ENCODE measurements at regions not wholly inside any gene's neighbourhood (a gene's known extent, or its start where the extent isn't known, plus 50 kb on each side); places are given as distances from the start of the nearest gene placed in this dataset.
"Not testable (repeated sequence)": the region's sequence is repeated elsewhere in the genome, so short reads cannot be mapped to it uniquely, and the experiment has no call there.

GRCh38 chrX:40976981-40977380 is 108.3 kb upstream of the USP9X start:
- Histone ChIP-seq H3K36me3 (ENCODE audit: control insufficient read depth, insufficient read depth, low read length) (no peaks in the 10 kb centered on the region), H3K4me1 (no peaks in the 10 kb centered on the region), H3K79me2 (no peaks in the 10 kb centered on the region), H3K27ac (no peak overlapping the region), H3K4me3 (ENCODE audit: low read depth, low read length) (no peak overlapping the region), H3K9me3 (ENCODE audit: control insufficient read depth, low read length) (no peaks in the 10 kb centered on the region), H3K4me2 (ENCODE audit: low read length) (no peak overlapping the region), H3K9ac (no peak overlapping the region), H3K27me3 (ENCODE audit: control insufficient read depth, insufficient read depth, low read length) (no peaks in the 10 kb centered on the region), H2AFZ (no peak overlapping the region)
- TF ChIP-seq CTCF (IDR thresholded peaks at IDR 0.05) = no peak

GRCh38 chrX:40984962-40985361 is 100.3 kb upstream of the USP9X start:
- Histone ChIP-seq H3K36me3 (ENCODE audit: control insufficient read depth, insufficient read depth, low read length) (no peaks in the 10 kb centered on the region), H3K4me1 (no peaks in the 10 kb centered on the region), H3K27me3 (ENCODE audit: control insufficient read depth, insufficient read depth, low read length) (no peaks in the 10 kb centered on the region), H3K27ac (no peak overlapping the region), H3K9ac (no peak overlapping the region), H3K4me3 (ENCODE audit: low read depth, low read length) (no peak overlapping the region), H3K79me2 (no peaks in the 10 kb centered on the region), H3K4me2 (ENCODE audit: low read length) (no peak overlapping the region), H3K9me3 (ENCODE audit: control insufficient read depth, low read length) (no peaks in the 10 kb centered on the region), H2AFZ (no peak overlapping the region)
- no peak for TF ChIP-seq CTCF (IDR thresholded peaks at IDR 0.05)

DNA sequence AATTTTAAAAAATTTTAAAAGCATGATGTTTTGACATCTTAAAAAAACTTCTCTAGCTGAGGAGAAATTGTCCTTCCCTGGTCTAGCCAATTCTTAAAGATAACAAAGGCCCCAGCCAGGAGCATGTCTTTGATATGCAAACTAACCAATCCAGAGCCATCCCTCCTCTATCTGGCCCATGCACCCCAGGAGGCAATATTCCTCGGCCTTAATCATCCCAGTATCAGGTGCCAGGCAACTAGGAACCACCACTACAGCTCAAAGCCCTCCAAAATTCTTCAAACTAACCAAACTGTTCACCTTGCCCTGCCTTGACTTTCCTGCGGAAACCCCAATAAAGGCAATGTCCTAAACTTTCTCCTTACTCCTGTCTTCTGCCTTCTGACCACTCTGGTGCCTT is 97.8 kb upstream of the USP9X start:
- no peak overlapping the region for H3K4me3 ChIP-seq (ENCODE audit: low read depth, low read length)
- no peaks in the 10 kb centered on the region for H3K79me2 ChIP-seq
- H3K9ac ChIP-seq = no peak overlapping the region
- no peaks in the 10 kb centered on the region for H3K4me1 ChIP-seq
- no peak overlapping the region for H2AFZ ChIP-seq
- H3K27ac ChIP-seq = no peak overlapping the region
- no peak overlapping the region for H3K4me2 ChIP-seq (ENCODE audit: low read length)
- H3K9me3 ChIP-seq (ENCODE audit: control insufficient read depth, low read length) = no peaks in the 10 kb centered on the region
- no peaks in the 10 kb centered on the region for H3K27me3 ChIP-seq (ENCODE audit: control insufficient read depth, insufficient read depth, low read length)
- TF ChIP-seq CTCF (IDR thresholded peaks at IDR 0.05) = no peak
- no peaks in the 10 kb centered on the region for H3K36me3 ChIP-seq (ENCODE audit: control insufficient read depth, insufficient read depth, low read length)

DNA sequence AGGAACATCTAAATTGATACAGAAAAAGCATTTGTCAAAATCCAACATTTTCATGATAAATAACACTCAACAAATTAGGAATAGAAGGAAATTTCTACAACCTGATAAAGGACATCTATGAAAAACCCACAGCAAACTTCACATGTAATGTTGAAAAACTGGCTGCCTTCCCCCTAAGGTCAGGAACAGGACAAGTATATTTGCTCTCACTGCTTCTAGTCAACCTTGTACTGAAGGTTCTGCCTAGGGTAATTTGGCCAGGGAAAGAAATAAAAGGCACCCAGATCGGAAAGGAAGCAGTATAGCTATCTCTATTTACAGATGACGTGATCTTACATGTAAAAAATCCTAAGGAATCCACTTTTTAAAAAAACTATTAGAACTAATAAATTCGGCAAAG is 97.1 kb upstream of the USP9X start:
- no peak for TF ChIP-seq CTCF (IDR thresholded peaks at IDR 0.05)
- H3K4me3 ChIP-seq (ENCODE audit: low read depth, low read length) = no peak overlapping the region
- no peak overlapping the region for H3K4me2 ChIP-seq (ENCODE audit: low read length)
- no peak overlapping the region for H3K9ac ChIP-seq
- H3K27me3 ChIP-seq (ENCODE audit: control insufficient read depth, insufficient read depth, low read length) = no peaks in the 10 kb centered on the region
- no peaks in the 10 kb centered on the region for H3K9me3 ChIP-seq (ENCODE audit: control insufficient read depth, low read length)
- no peaks in the 10 kb centered on the region for H3K79me2 ChIP-seq
- no peak overlapping the region for H3K27ac ChIP-seq
- no peak overlapping the region for H2AFZ ChIP-seq
- H3K4me1 ChIP-seq = no peaks in the 10 kb centered on the region
- no peaks in the 10 kb centered on the region for H3K36me3 ChIP-seq (ENCODE audit: control insufficient read depth, insufficient read depth, low read length)

GRCh38 chrX:40993395-40993794 is 91.8 kb upstream of the USP9X start:
- H2AFZ ChIP-seq; H3K4me1 ChIP-seq; H3K27ac ChIP-seq; H3K9me3 ChIP-seq (ENCODE audit: control insufficient read depth, low read length); H3K36me3 ChIP-seq (ENCODE audit: control insufficient read depth, insufficient read depth, low read length); H3K9ac ChIP-seq; H3K27me3 ChIP-seq (ENCODE audit: control insufficient read depth, insufficient read depth, low read length); H3K4me2 ChIP-seq (ENCODE audit: low read length); H3K4me3 ChIP-seq (ENCODE audit: low read depth, low read length); H3K79me2 ChIP-seq: not testable (repeated sequence)

All from parathyroid adenoma (tissue), 2 donors.